IPS DF 6.9 (cell line): ENCODE measurements at regions not wholly inside any gene's neighbourhood (a gene's known extent, or its start where the extent isn't known, plus 50 kb on each side); places are given as distances from the start of the nearest gene placed in this dataset.
A peak's percentile ranks its signal among the peaks of the same experiment; 100 is the strongest.
"Not testable (repeated sequence)": the region's sequence is repeated elsewhere in the genome, so short reads cannot be mapped to it uniquely, and the experiment has no call there.

ENCODE experiments used
- DNase-seq: peaks from one replicate; pipeline ENCODE4 v3.0.0-alpha.2; 2013; ENCODE audit warnings: low read depth, low spot score
- H3K27ac ChIP-seq: one replicate; pipeline ENCODE4 v1.5.1; 2013; ENCODE audit warnings: low read length, control low read depth
- H3K27me3 ChIP-seq: 2 replicates; pipeline ENCODE4 v1.6.1; 2013; ENCODE audit warnings: mild to moderate bottlenecking, low read length; ENCODE audit not compliant: control insufficient read depth, insufficient read depth
- H3K36me3 ChIP-seq: 2 replicates; pipeline ENCODE4 v1.6.1; 2013; ENCODE audit warnings: low read length; ENCODE audit not compliant: control insufficient read depth, insufficient read depth
- H3K4me1 ChIP-seq: 2 replicates; pipeline ENCODE4 v1.6.1; 2013; ENCODE audit warnings: low read length; ENCODE audit not compliant: control insufficient read depth, insufficient read depth
- H3K4me3 ChIP-seq: 2 replicates; pipeline ENCODE4 v1.5.1; 2013; ENCODE audit warnings: mild to moderate bottlenecking, low read length
- H3K9me3 ChIP-seq: 2 replicates; pipeline ENCODE4 v1.6.1; 2013; ENCODE audit warnings: low read length, inconsistent platforms; ENCODE audit not compliant: control insufficient read depth, insufficient read depth
- WGBS: extraction: QIAGEN DNeasy Blood & Tissue Kit; methylation state at CpG from one replicate; pipeline ENCODE4 v1.1.7; 2013; ENCODE audit warnings: mixed read lengths, missing lambda C conversion rate; ENCODE audit not compliant: insufficient read length, insufficient coverage; 5-methylcytosine and 5-hydroxymethylcytosine counted together

- H3K9me3 ChIP-seq = no peaks in the 10 kb centered on the region
- H3K36me3 ChIP-seq = no peaks in the 10 kb centered on the region
- H3K27ac ChIP-seq = no peak overlapping the region
- WGBS = no CpG with 5 or more reads among the region's 3 CpGs
- no peak for DNase-seq
- no peak overlapping the region for H3K4me3 ChIP-seq
- no peaks in the 10 kb centered on the region for H3K4me1 ChIP-seq
- H3K27me3 ChIP-seq = no peaks in the 10 kb centered on the region; the same call in 1 of the 2 replicates
These were observed 54.3 kb upstream of the LRCH1 start for GRCh38 chr13:46498650-46499049.

- no CpG with 5 or more reads among the region's 4 CpGs for WGBS
- H3K9me3 ChIP-seq = no peaks in the 10 kb centered on the region
- H3K36me3 ChIP-seq = no peaks in the 10 kb centered on the region
- H3K27me3 ChIP-seq = no peaks in the 10 kb centered on the region; the same call in 1 of the 2 replicates
- H3K4me3 ChIP-seq = no peak overlapping the region
- H3K27ac ChIP-seq = no peak overlapping the region
- DNase-seq = no peak
- no peaks in the 10 kb centered on the region for H3K4me1 ChIP-seq
These were observed 56.9 kb upstream of the LRCH1 start for GRCh38 chr13:46496086-46496485.

GRCh38 chr13:46495651-46496050, 57.3 kb upstream of the LRCH1 start:
- WGBS = no CpG with 5 or more reads among the region's 4 CpGs
- H3K27me3 ChIP-seq = no peaks in the 10 kb centered on the region; the same call in 1 of the 2 replicates
- H3K4me1 ChIP-seq = no peaks in the 10 kb centered on the region
- no peak for DNase-seq
- H3K9me3 ChIP-seq = no peaks in the 10 kb centered on the region
- H3K4me3 ChIP-seq = no peak overlapping the region
- no peaks in the 10 kb centered on the region for H3K36me3 ChIP-seq
- H3K27ac ChIP-seq = no peak overlapping the region

- Histone ChIP-seq H3K4me1 (no peaks in the 10 kb centered on the region), H3K27ac (no peak overlapping the region), H3K36me3 (no peaks in the 10 kb centered on the region), H3K27me3 (no peaks in the 10 kb centered on the region; the same call in 1 of the 2 replicates), H3K4me3 (no peak overlapping the region), H3K9me3 (no peaks in the 10 kb centered on the region)
- DNase-seq = no peak
These were observed 57.9 kb upstream of the LRCH1 start for GRCh38 chr13:46495066-46495465.

GRCh38 chr13:46492946-46493345, 60.0 kb upstream of the LRCH1 start:
- no peaks in the 10 kb centered on the region for H3K4me1 ChIP-seq
- H3K4me3 ChIP-seq = no peak overlapping the region
- no peaks in the 10 kb centered on the region for H3K36me3 ChIP-seq
- WGBS = no CpG with 5 or more reads among the region's 1 CpG
- H3K27ac ChIP-seq = no peak overlapping the region
- no peaks in the 10 kb centered on the region; the same call in 1 of the 2 replicates for H3K27me3 ChIP-seq
- DNase-seq = peak; percentile 9
- H3K9me3 ChIP-seq = no peaks in the 10 kb centered on the region

- no peak overlapping the region for H3K4me3 ChIP-seq
- DNase-seq = no peak
- no CpG with 5 or more reads among the region's 4 CpGs for WGBS
- no peaks in the 10 kb centered on the region for H3K36me3 ChIP-seq
- no peak overlapping the region for H3K27ac ChIP-seq
- no peaks in the 10 kb centered on the region for H3K4me1 ChIP-seq
- no peaks in the 10 kb centered on the region for H3K9me3 ChIP-seq
- no peaks in the 10 kb centered on the region for H3K27me3 ChIP-seq
These were observed 61.3 kb upstream of the LRCH1 start for GRCh38 chr13:46491641-46492040.

GRCh38 chr13:46490713-46491112, 62.3 kb upstream of the LRCH1 start:
- H3K36me3 ChIP-seq, DNase-seq, H3K4me3 ChIP-seq, H3K27me3 ChIP-seq, H3K27ac ChIP-seq, H3K9me3 ChIP-seq, H3K4me1 ChIP-seq: not testable (repeated sequence)
- no CpG with 5 or more reads among the region's 14 CpGs for WGBS

GRCh38 chr13:46490129-46490528, 62.8 kb upstream of the LRCH1 start:
- H3K4me1 ChIP-seq = no peaks in the 10 kb centered on the region
- no CpG with 5 or more reads among the region's 2 CpGs for WGBS
- H3K9me3 ChIP-seq = no peaks in the 10 kb centered on the region
- H3K27me3 ChIP-seq = no peaks in the 10 kb centered on the region
- H3K27ac ChIP-seq = no peak overlapping the region
- no peak for DNase-seq
- no peaks in the 10 kb centered on the region for H3K36me3 ChIP-seq
- no peak overlapping the region for H3K4me3 ChIP-seq

- Histone ChIP-seq H3K4me3 (no peak overlapping the region), H3K9me3 (no peaks in the 10 kb centered on the region), H3K4me1 (no peaks in the 10 kb centered on the region), H3K36me3 (no peaks in the 10 kb centered on the region), H3K27me3 (no peaks in the 10 kb centered on the region), H3K27ac (no peak overlapping the region)
- no peak for DNase-seq
- no CpG with 5 or more reads among the region's 5 CpGs for WGBS
These were observed 63.4 kb upstream of the LRCH1 start for GRCh38 chr13:46489586-46490023.

GRCh38 chr13:46487748-46488147, 65.2 kb upstream of the LRCH1 start:
- no peaks in the 10 kb centered on the region for H3K36me3 ChIP-seq
- no peaks in the 10 kb centered on the region for H3K9me3 ChIP-seq
- no peak overlapping the region for H3K4me3 ChIP-seq
- H3K27me3 ChIP-seq = no peaks in the 10 kb centered on the region
- WGBS = no CpG with 5 or more reads among the region's 1 CpG
- H3K4me1 ChIP-seq = no peaks in the 10 kb centered on the region
- no peak for DNase-seq
- no peak overlapping the region for H3K27ac ChIP-seq

- Histone ChIP-seq H3K9me3 (no peaks in the 10 kb centered on the region), H3K27me3 (no peaks in the 10 kb centered on the region), H3K36me3 (no peaks in the 10 kb centered on the region), H3K4me1 (no peaks in the 10 kb centered on the region), H3K4me3 (no peak overlapping the region), H3K27ac (no peak overlapping the region)
- WGBS = no CpG with 5 or more reads among the region's 6 CpGs
- DNase-seq = no peak
These were observed 66.7 kb upstream of the LRCH1 start for GRCh38 chr13:46486270-46486669.
